H1 (cell line): ENCODE measurements at regions not wholly inside any gene's neighbourhood (a gene's known extent, or its start where the extent isn't known, plus 50 kb on each side); places are given as distances from the start of the nearest gene placed in this dataset.

ENCODE experiments used
- CBX8 ChIP-seq: fragments of 300-800, 300-1000 bp; sonication (generic); IDR thresholded peaks from 2 replicates; pipeline ENCODE4 v1.7.1; 2016; ENCODE audit warnings: low read depth, low read length, borderline replicate concordance
- CHD7 ChIP-seq: fragments of 300-600 bp; sonication (generic); IDR thresholded peaks from 2 replicates; pipeline ENCODE4 v1.7.1; 2012; ENCODE audit warnings: low read length, moderate library complexity, mild to moderate bottlenecking, inconsistent platforms; ENCODE audit not compliant: insufficient replicate concordance
- CREB1 ChIP-seq: IDR thresholded peaks from 2 replicates; pipeline ENCODE4 v1.6.1; 2012; ENCODE audit warnings: inconsistent platforms
- JUN ChIP-seq: IDR thresholded peaks from 2 replicates; pipeline ENCODE4 v1.6.1; 2011; ENCODE audit warnings: low read depth, mild to moderate bottlenecking, improper control_type of control experiment, low read length
- KDM1A ChIP-seq: fragments of 200-600, 300-600 bp; sonication (generic); IDR thresholded peaks from 2 replicates; pipeline ENCODE4 v1.7.1; 2016; ENCODE audit warnings: mild to moderate bottlenecking, low read length, borderline replicate concordance
- MAFK ChIP-seq: IDR thresholded peaks from 2 replicates; pipeline ENCODE4 v1.6.1; 2012; ENCODE audit warnings: low read depth, mild to moderate bottlenecking, improper control_type of control experiment, low read length
- SP2 ChIP-seq: IDR thresholded peaks from 2 replicates; pipeline ENCODE4 v1.6.1; 2012; ENCODE audit warnings: mild to moderate bottlenecking, low read length, inconsistent platforms
- SP4 ChIP-seq: IDR thresholded peaks from 2 replicates; pipeline ENCODE4 v1.6.1; 2012; ENCODE audit warnings: low read length, inconsistent platforms
- SRF ChIP-seq: IDR thresholded peaks from 2 replicates; pipeline ENCODE4 v1.6.1; 2011; ENCODE audit warnings: mild to moderate bottlenecking, low read depth, low read length, moderate library complexity
- USF2 ChIP-seq: IDR thresholded peaks from 2 replicates; pipeline ENCODE4 v1.6.1; 2011; ENCODE audit warnings: low read length, improper control_type of control experiment

DNA sequence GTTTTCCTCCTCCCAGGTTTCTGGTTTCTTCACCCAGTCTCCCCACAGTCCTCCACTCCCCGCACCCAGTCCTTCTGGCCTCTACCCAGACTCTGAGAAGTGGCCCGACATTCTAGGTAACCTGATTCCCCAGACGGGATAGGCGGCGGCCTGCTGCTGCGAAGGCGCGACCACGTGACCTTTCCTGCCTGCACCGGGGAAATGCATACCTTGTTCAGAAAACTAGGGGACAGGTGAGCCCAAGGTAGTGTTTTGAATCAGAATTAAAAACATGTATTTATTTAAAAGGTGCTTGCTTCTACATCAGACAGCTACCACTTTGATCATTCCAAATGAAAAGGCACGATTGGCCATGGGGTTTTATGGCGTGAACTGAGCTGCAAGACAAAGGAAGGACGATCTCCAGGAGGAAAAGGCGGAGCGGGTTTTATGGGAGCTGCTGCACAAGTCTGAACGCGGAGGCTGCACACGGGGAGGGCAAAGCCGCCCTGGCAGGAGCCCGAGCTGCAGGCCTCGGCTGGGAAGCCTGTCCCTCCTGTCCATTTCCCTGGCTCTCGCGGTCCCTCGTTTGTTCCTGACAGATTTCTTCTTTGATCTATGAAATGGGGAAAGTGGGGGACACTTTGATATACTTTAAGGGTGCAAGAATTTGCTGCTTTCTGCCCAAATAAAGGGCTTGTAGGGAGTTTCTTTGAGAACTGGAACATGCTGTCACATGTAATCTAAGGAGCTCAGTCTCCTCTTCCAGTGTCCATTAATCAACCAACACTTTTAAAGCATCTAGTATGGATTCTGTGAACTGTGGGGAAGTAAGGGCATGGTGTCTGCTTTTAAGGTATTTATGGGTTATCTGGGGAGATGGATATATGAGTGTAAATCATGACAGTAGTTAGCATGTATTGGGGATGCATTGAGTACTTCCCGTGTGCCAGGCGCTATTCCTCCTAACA lies 150.9 kb downstream of the SPRY1 start (continued):
- TF ChIP-seq CHD7 (no peak), SRF (no peak), USF2 (peak; percentile 90), CREB1 (no peak), SP4 (no peak), CBX8 (no peak), MAFK (no peak), JUN (no peak), KDM1A (no peak), SP2 (no peak)
